ENCODE measurements at regions not wholly inside any gene's neighbourhood (a gene's known extent, or its start where the extent isn't known, plus 50 kb on each side); places are given as distances from the start of the nearest gene placed in this dataset.

DNA sequence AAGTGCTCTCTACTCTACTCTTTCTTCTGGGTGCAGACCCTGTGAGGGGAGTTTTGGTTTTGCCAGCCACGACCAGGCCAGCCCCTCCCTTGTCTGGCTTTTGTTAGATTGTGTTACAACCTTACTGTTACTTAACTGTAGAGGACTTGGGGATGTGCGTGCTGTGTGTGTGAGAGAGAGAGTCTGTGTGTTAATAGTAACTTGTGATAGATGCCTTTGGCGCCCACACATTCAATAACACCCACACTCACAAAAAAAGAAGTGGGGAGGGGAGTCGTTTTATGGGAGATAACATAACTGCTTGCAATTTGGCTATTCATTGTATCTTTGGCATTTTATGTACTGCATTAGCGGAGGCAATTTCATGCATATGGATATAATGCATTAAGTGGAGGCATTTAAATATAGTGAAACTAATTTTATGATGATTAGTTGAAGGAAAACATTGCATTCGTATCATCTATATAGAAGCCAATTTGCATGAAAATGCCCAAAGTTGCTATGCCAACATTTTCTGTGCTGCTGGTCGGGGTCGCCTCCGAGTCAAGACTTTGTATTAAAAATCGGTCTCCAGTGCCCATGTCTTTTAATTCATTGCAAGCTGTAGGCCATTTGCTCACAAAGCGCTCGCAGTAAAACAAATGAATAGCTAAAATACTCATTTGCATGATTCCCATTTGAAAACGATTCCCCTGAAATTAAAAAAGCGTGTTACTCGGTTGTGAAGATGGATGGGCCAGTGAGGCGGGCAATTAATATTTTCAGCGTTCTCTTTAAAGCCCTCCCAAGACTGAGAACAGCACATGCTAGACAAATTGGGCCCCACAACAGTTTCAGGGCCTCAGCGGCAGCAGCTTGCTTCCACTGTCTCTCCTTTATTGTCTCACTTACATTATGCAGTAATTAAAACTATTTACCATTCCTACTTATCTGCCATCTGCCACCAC is 158.5 kb upstream of the SMAD3 start:
- no peak for DNase-seq

DNA sequence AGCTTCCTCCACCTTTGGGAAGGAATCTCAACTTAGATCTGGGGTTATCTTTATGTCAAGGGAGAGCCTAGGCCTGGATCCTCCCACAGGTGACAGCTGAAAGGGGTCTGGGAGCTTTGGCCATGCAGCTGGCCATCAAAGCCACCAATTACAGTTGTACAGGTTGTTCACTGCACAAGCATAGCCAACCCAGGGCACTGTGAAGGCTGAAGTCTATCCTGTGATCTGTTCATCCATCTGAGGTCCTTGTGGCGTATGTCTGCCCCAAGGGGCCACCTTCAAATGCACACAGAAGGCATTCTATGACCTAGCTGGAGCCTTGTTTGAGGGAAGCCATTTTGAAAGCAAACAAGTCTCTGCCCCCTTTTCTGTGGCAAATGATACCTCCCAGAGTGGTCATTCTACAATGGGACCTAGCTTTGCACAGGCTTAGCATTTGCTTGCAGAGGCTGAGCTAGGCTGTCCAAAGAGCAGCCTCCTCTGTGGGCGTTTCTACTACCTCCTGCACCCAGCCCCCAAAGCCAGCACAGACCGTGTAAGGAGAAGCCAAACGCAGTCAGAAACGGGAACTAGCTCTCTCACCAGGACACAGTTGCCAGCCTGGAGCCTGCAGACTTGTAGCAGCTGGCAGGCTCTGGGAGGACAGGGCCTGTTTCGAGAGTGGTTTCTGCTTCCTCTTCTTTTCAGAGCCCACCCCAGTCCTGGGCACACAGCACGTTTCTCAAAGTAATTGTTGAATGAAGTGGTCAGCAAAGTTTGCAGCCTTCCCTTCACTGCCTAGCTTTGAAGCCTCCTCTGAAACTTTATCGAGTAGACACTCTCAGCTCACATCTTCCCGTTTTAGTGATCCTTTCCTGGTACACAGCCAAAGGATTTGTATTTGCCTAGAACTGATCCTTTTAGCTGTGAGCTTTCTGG is 157.3 kb upstream of the SMAD3 start:
- DNase-seq = no peak

DNA sequence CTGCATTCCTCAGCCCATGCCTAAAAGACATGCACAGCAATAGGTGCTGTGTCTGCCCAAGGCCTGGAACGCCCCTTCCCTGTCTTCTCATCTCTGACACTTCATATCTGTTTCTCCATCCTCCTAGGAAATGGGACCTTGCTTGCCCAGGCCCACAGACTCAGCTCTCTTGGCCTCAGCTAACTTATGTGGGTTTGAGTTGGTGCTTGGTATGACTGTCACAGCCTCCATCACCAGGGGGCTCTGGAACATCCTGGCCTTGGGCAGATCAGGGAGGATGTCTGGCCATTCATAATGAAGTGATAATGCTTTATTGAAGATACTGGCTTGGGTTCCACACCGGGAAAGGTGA is 156.7 kb upstream of the SMAD3 start:
- DNase-seq = no peak

DNA sequence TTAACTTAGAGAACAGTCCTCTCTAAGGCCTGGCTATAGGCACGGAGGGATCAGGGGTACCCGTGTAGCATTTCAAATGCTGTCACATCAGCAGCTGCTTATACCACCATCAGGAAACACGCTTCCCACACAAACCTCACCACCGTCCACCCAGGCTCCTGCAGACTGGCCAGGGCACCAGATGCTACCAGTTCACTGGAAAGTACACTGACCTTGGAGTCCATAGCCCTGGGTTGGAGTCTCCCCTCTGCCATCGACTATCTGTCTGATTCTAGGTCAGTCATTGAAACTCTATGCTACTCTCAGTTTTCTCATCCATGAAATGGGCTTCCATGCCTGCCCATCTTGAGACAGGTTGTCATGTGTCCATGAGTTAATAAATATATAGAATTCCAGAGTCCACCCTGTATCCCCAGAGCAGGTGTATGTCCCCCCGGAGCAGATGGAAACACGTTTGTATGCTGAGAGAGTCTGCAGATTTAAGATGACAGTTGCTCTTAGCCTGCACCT is 156.0 kb upstream of the SMAD3 start:
- DNase-seq = no peak

DNA sequence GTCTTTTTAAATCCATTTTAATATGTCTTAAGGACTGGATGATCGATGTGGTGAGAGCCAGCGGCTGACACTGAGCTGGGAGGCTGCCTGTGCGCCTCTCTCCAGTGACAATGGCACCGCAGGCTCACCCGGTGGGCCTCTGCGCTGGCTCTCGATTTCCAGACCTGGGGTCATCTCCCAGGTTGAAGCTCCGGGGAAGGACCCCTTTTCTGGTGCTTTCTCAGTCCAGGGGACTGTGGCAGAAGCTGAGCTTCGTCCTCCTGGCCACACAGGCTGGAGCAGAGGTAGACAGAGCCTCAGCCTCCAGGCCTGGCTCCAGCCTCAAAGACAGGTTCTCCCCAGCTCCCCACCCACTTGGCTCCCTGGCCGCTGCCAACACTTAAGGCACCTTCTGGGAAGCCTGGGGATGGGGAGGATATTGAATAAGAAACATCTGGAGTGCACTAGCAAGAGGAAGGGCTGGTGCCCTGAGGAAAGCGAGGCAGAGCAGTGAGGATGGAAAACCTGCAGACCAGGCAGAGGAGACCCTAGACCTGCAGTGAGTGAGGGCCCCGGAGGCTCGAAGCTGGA is 154.2 kb upstream of the SMAD3 start:
- no peak for DNase-seq

DNA sequence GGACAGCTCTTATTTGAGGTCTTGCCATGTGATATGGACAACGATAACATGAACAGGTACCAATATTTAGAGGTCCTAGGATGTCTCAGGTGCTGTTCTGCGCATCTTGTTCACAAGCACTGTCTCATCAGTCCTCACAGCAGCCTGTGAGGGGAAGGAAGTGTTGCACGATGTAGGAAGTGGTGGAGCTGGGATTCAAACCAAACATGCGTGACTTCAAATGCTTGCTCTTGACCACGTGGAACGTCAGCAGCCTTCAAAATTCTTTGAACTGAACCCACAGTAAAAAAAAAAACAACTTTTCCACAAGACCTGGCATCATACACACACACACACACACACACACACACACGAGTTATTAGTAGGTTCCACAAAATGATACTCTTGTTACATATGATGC is 153.4 kb upstream of the SMAD3 start:
- no peak for DNase-seq

DNA sequence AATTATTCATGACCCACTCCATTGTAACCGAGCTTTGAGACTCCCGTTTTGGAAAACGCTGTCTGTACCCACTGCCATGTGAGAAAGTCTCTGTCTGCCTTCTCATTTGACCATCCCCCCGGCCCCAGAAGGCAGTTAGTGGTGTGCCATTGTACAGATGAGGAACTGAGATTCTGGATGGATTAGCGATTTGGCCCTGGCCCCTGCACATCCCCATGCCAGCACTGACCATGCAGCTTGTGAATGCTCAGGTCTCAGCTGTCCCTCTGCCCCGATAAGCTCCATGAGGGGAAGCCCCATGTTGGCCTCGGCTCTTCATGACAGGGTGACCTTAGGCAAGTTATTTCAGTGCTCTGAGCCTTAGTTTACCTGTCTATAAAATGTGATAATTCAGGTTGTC is 153.0 kb upstream of the SMAD3 start:
- DNase-seq = no peak

DNA sequence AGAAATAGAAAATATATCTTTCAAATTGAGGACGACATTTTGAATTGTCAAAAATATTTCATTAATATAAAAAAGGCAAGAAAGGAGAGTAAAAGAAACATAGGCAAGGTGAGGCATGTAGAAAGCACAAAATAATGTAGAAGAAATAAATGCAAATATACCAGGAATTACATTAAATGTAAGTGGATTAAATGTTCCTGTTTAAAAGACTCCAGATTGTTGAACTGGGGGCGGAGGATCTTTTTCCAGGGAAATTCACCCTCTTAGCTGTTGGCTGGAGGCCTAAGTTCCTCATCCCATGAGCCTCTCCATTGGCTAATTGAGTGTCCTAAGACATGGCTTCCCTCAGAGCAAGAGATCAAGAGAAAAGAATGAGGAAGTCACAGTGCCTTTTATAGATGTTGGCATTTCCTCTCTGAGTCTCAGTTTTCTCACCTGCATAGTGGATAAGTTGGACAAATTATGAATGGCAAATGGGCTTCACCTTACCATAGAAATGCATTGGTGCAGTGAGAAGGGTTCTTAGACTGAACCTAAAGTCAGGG is 147.4 kb upstream of the SMAD3 start:
- no peak for DNase-seq

DNA sequence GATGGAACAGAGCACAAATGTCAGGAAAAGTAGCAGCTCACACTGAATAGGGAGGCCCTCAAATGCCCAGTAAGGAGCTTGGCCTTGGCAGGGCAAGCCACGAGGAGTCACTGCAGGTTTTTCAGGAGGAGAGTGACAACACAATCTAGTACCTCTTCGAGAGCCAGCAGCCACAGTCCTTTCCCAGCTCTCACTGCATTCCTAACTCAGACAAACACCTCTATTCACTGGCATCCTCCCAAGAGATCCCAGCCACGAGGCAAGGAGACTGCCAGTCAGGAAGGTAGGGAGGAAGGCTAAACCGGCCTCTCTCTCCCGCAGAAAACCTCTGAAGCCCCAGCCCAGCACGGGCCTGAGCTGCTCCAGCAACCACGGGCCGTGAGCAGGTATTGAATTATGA is 146.0 kb upstream of the SMAD3 start:
- DNase-seq = no peak

DNA sequence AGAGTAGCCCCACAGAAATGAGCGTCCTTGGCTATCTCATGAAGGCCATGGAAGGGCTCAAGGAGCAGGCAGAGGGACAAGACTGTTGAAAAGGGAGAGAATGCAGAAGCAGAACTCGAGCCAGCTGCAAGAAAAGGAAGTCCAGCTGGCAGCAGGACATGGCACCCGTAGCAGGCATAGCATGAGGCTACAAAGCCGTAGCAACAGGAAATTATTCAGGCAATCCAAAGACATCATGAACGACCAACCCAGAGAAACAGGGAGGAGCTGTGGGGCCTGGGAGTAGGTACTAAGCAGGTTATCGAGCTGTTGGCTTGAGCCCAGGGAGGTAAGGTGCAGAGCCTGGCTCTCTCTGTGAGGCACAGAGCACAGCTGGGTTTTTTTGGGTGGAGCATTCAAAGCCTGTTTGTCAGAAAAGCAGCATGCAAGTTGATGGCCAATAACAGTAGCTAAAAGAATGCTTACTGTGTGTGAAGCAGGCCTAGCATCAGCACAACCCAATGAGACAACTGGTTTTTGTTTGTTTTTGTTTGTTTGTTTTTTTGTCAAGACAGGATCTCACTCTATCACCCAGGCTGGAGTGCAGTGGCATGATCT is 144.0 kb upstream of the SMAD3 start:
- no peak for DNase-seq

DNA sequence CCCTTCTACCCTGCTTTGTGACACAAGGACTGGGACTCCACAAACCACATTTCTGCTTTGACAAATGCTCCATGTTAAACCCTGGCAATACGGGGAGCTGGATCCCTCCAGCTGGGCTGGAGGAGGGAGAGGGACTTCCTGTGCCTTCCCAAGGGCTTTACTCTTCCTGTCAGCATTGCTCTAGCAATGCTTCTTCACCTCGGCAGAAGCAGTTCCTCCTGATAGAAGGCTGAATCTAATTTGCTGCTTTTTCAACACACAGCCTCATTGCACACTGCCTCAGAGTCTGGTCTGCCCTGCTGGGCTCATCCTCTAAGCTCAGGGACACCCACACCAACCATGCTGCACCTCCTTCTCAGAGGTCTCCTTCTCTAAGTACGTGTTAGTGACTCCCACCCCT is 142.8 kb upstream of the SMAD3 start:
- no peak for DNase-seq

DNA sequence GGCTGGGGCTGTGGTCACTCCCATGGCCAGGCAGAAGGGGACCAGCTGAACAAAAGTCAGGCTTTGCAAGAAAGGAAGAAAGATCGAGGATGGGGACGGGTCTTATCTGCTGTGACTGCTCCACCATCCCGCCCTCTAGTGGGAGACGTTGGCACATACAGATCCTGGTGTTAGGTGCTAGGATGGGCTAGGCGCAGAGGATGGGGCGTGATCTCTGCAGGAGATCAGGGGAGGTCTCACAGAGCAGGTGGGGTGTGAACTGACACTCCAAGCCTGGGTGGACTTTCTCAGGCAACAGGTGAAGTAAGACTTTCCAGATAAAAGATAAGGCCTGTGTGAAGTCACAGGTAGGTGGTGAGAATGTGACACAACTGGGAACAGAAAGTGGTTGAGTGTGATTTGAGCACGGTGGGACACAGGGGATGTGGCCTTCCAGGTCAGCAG is 141.9 kb upstream of the SMAD3 start:
- no peak for DNase-seq

DNA sequence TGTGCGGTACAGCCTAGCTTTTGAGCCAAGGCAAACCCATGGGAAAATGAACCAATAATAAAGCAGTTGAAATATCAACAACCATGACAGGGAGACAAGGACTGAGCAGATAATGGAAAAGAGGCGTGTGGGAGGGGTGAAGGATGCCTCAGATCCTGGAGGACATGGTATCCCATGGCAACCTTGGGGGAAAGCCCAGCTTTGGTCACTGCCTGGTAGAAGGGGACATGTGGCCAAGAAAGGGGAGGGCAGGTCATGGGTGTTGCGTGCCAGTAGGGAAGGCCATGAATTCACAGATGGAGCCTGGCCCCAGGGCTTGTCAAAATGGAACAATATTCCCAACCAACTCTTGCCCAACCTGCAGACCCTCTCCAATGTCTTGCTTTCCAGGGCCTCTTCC is 140.5 kb upstream of the SMAD3 start:
- no peak for DNase-seq

DNA sequence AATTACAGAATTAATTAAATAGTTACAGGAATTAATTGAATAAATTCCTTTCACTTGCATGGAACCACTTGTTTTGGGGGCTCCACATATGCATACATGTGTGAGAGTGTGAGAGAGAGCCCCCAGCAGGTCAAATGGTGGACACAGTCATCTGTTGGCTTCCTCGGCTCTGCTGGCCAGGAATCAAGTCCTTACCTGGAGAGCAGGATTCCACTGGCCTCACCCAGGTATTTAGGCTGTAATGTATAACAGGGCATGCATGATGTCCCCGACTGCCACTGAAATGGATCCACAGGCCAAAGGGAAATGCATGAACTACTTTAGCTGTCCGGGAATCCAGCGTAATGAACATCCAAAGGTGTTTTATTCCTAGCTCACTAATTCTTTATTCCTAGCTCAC is 139.7 kb upstream of the SMAD3 start:
- no peak for DNase-seq

DNA sequence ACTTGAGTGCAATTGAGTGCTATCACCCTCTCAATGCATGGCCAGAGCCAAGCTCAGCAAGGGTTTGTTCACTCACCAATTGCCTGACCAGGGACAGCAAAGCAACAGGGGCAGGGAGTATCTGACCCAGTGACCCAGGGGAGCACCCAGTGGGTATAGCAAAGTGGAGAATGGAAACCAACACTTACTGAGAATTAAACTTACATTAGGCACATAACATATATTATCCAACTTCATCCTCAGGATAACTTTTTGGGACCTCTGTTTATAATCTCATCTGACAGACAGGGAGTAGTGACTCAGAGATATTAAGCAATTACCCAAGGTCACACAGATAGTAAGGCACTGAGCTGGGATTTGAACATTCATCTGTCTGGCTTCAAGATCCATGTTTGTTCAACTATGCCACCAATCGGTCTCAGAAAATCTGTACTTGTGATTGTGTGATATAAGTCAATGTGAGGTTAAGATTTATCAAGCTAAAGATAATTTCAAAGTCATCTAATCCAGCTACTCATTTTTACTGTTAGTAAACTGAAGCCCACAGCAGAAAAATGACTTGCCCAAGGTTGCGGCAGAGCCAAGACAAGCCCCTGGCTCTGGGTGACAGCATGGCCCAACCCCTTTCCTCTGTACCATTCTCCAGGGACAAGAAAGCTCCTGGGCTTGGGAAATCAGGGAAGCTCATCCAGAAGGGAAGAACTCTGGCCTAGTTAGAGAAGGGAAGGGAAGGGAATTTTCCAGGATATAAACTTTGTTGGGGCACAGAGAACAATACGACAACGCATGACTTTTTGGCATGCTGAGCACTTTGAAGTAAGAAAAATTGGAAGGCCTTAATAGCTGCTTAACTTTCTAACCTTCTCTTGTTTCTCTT is 138.0 kb upstream of the SMAD3 start:
- no peak for DNase-seq

DNA sequence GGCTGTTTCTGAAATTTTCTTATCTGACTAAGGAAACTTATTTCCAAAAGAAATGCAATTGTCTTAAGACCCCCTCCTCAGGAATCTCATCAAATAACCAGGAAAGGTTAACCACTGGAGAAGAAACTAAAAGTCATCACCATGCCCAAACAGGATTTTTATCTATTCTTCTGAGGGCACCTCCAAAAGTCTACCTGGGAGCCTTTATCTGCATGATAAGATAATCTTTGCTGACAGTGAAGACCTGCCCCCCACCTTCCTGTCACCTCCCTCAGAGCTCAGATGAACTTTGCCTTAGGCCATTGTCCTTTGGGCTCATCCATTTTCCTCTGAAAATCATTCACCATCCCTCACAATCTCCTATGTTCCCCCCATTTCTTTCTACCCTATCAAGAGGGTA is 137.3 kb upstream of the SMAD3 start:
- no peak for DNase-seq

DNA sequence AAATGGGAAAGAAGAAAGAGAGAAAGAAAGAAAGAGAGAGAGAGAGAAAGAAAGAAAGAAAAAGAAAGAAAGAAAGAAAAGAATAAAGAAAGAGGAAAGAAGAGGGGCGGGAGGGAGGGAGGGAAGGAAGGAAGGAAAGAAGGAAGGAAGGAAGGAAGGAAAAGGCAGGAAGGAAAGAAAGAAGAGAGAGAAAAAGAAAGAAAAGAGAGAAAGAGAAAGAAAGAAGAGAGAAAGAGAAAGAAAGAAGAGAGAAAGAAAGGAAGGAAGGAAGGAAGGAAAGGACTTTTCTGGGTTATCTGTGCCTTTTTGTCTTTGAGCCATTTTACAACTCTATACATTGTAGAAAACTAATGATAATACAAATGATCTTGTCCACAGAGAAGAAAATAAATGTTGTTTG is 136.6 kb upstream of the SMAD3 start:
- no peak for DNase-seq

DNA sequence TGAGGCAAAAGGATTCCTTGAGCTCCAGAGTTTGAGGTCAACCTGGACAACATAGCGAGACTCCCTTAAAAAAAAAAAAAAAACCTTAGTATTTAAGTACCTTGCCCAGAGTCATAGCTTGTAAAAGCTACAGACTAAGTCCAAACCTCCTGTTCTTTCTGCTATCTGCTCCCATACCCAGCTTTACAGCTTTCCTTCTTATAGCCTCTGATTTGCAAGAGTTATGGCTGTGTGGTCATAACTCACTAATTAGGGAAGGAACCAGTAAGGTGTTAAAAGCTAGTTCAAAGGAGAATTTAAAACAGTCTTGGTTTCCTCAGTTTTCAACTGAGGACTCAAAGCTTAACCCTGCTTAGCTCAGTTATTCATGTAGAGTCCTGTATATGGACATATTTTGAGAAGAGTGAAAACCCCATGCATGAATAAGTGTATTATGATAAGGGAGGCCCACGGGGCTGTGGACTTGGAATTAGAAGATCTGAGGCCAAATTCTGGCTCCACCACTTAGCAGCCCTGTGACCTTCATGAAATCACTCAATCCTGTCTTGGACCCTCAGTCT is 135.5 kb upstream of the SMAD3 start:
- DNase-seq = no peak

DNA sequence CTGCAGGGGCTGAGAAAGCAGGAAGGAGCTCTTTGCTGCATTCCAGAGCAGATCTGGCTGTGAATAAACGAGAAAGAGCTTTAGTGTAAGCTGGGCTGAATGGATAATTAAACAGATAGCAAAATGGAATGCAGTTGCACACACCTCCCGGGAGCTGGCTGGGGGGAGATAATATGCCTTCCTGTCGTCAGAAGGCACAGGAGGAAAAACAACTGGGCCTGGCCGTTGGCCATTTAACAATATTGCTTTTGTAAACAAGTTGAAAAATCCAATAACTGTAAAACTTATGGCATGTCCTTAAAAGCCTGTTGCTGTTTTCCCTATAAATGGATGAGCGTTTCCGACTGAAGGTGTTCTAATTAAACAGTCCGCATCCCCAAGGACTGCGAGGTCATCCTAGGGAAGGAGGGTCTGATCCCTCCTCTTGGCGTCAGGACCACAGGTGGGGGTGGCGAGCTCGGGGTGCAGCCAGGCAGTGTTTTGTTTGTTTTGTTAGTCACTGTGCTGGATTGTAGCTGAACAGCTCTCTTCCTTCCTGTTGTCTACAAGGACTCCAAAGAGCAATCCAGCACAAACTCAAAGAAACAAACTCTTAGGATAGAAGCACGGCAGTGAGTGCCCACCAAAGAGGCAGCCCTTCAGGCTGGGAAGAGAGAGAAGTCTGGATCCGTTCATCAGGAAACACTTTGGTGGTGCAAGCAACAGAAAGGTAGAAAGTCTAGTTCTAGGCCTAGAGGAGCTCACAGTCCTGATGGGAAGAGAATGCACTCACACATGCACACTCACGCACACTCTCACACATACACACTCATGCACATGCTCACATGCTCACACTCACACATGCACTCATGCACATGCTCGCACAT is 133.4 kb upstream of the SMAD3 start:
- no peak for DNase-seq

DNA sequence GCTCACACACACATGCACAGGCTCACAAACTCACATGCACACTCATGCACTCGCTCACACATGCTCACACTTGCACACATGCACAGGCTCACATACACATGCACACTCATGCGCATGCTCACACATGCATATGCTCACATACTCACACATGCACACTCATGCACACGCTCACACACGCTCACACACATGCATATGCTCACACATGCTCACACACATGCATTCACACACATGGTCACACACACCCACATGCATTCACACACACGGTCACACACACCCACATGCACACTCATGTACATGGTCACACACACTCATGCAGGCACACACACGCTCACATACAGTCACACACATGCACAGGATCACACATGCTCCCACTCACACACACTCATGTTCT is 132.8 kb upstream of the SMAD3 start:
- no peak for DNase-seq

Data from activated CD8-positive, alpha-beta memory T cell treated with anti-CD3 and anti-CD28 coated beads for 24 hours (primary cell).